A549 (cell line): ENCODE measurements at regions not wholly inside any gene's neighbourhood (a gene's known extent, or its start where the extent isn't known, plus 50 kb on each side); places are given as distances from the start of the nearest gene placed in this dataset.

Source experiments
- ATAC-seq, 2 experiments: fragments of 200-7000 bp in 1 of 2; fragments of >200 bp in 1 of 2; cut with Nextera tagmentation in 1 of 2; cut with Tn5 transposase in 1 of 2; 3 replicates each; pipeline versions ENCODE4 v1.8.0 to v1.9.1; 2018 to 2020; ENCODE audit warnings: mild to moderate bottlenecking in 1 of 2, moderate library complexity in 1 of 2
- CTCF ChIA-PET: fragments of 300-600 bp; sonication (Branson Sonifier 250); formaldehyde crosslinking; extraction: SDS; loops from one replicate; lab custom pipeline; 2021; ENCODE audit warnings: antibody characterized with exemption, inconsistent platforms; lab: Yijun Ruan, JAX
- POLR2A ChIA-PET: fragments of 350-600 bp; formaldehyde crosslinking; extraction: SDS; loops from one replicate; lab custom pipeline; 2021; ENCODE audit warnings: antibody characterized with exemption, inconsistent platforms; lab: Yijun Ruan, JAX
- DNase-seq, 2 experiments: peaks; one replicate each; pipeline versions ENCODE4 v3.0.0 to v3.0.0-alpha.2; 2011 to 2016; ENCODE audit warnings: low read depth in 1 of 2, low spot score in 1 of 2
- FAIRE-seq: peaks from 2 replicates; lab custom pipeline; 2011; peaks lifted over from hg19 to GRCh38; lab: Jason Lieb, UNC
- H3K27ac ChIP-seq, 2 experiments: fragments of >200 bp; sonication (Bioruptor Twin); formaldehyde crosslinking; 3 replicates each; pipeline ENCODE4 v1.5.1; 2016 to 2017
- H3K4me1 ChIP-seq: fragments of >200 bp; sonication (Bioruptor Twin); formaldehyde crosslinking; 3 replicates; pipeline ENCODE4 v1.6.1; 2016
- H3K4me2 ChIP-seq: fragments of >200 bp; sonication (Bioruptor Twin); formaldehyde crosslinking; 3 replicates; pipeline ENCODE4 v1.6.1; 2016
- H3K4me3 ChIP-seq: fragments of >200 bp; sonication (Bioruptor Twin); formaldehyde crosslinking; 3 replicates; pipeline ENCODE4 v1.5.1; 2016
- H3K9me3 ChIP-seq: fragments of >200 bp; sonication (Bioruptor Twin); formaldehyde crosslinking; 3 replicates; pipeline ENCODE4 v1.6.1; 2016
- BHLHE40 ChIP-seq: IDR thresholded peaks from 2 replicates; pipeline ENCODE4 v1.6.1; 2012; ENCODE audit warnings: low read depth, low read length, inconsistent platforms
- CHD4 ChIP-seq: fragments of 200-600 bp; sonication (generic); IDR thresholded peaks from 2 replicates; pipeline ENCODE4 v1.6.1; 2016; ENCODE audit warnings: antibody characterized with exemption, mild to moderate bottlenecking, borderline replicate concordance
- CTCF ChIP-seq: fragments of >200 bp; sonication (Bioruptor Twin); formaldehyde crosslinking; IDR thresholded peaks from 3 replicates; pipeline ENCODE4 v1.5.1; 2016
- FOSB ChIP-seq: fragments of 250-450 bp; sonication (Bioruptor Pico); IDR thresholded peaks from 2 replicates; pipeline ENCODE4 v1.5.0; 2020; ENCODE audit warnings: mild to moderate bottlenecking, moderate library complexity
- FOSL2 ChIP-seq, 2 experiments: fragments of 450-650 bp in 1 of 2; fragments of >200 bp in 1 of 2; sonication (Bioruptor Twin) in 1 of 2; formaldehyde crosslinking; IDR thresholded peaks; 2 replicates each; pipeline versions ENCODE4 v1.5.0 to v1.6.1; 2016 to 2020; ENCODE audit warnings: mild to moderate bottlenecking in 1 of 2, moderate library complexity in 1 of 2
- FOXS1 ChIP-seq: fragments of 250-450 bp; sonication (Bioruptor Pico); IDR thresholded peaks from 2 replicates; pipeline ENCODE4 v1.5.0; 2020; ENCODE audit warnings: mild to moderate bottlenecking, moderate library complexity
- HDAC2 ChIP-seq: fragments of 200-600 bp; sonication (generic); IDR thresholded peaks from 2 replicates; pipeline ENCODE4 v1.6.1; 2016
- HEYL ChIP-seq: fragments of 250-450 bp; sonication (Bioruptor Pico); IDR thresholded peaks from 2 replicates; pipeline ENCODE4 v1.8.0; 2021; ENCODE audit warnings: mild to moderate bottlenecking, moderate library complexity
- HOXA7 ChIP-seq: fragments of 250-450 bp; sonication (Bioruptor Pico); IDR thresholded peaks from 2 replicates; pipeline ENCODE4 v1.5.0; 2020; ENCODE audit warnings: mild to moderate bottlenecking, moderate library complexity
- JUN ChIP-seq, 2 experiments: fragments of >200 bp; sonication (Bioruptor Twin); formaldehyde crosslinking; IDR thresholded peaks; 2 replicates in 1 of 2; 3 replicates in 1 of 2; pipeline ENCODE4 v1.6.1; 2016 to 2017
- JUNB ChIP-seq: fragments of >200 bp; sonication (Bioruptor Twin); formaldehyde crosslinking; IDR thresholded peaks from 2 replicates; pipeline ENCODE4 v1.6.1; 2016
- MAFK ChIP-seq: fragments of 450-650 bp; IDR thresholded peaks from 2 replicates; pipeline ENCODE4 v1.6.1; 2014; ENCODE audit not compliant: partially characterized antibody
- MAX ChIP-seq: IDR thresholded peaks from 2 replicates; pipeline ENCODE4 v1.6.1; 2012
- POLR2A ChIP-seq: IDR thresholded peaks from 2 replicates; pipeline ENCODE4 v1.6.1; 2012; ENCODE audit warnings: mild to moderate bottlenecking, low read length
- RFX5 ChIP-seq: fragments of 450-650 bp; IDR thresholded peaks from 2 replicates; pipeline ENCODE4 v1.7.1; 2014; ENCODE audit warnings: antibody characterized with exemption, mild to moderate bottlenecking, moderate library complexity
- TFCP2L1 ChIP-seq: fragments of 250-450 bp; sonication (Bioruptor Pico); IDR thresholded peaks from 2 replicates; pipeline ENCODE4 v1.5.0; 2021; ENCODE audit warnings: mild to moderate bottlenecking
- ZNF302 ChIP-seq: fragments of 250-450 bp; sonication (Bioruptor Pico); IDR thresholded peaks from 2 replicates; pipeline ENCODE4 v1.9.0; 2021; ENCODE audit warnings: inconsistent platforms, mild to moderate bottlenecking, moderate library complexity
- WGBS: methylation state at CpG from one replicate; pipeline ENCODE4 v1.1.6; 2017; ENCODE audit errors: missing lambda C conversion rate; 5-methylcytosine and 5-hydroxymethylcytosine counted together
- TF ChIP-seq, protein P1 (sequence below): fragments of 450-650 bp; IDR thresholded peaks from 2 replicates; pipeline ENCODE4 v1.6.1; 2014; ENCODE audit warnings: antibody characterized with exemption

GRCh38 chr13:55366676-55367075 lies 1774.0 kb upstream of the PRR20A start:
- DNase-seq (no peak), FAIRE-seq (no peak), ATAC-seq (no peak)
- TF ChIP-seq, protein P1, sequence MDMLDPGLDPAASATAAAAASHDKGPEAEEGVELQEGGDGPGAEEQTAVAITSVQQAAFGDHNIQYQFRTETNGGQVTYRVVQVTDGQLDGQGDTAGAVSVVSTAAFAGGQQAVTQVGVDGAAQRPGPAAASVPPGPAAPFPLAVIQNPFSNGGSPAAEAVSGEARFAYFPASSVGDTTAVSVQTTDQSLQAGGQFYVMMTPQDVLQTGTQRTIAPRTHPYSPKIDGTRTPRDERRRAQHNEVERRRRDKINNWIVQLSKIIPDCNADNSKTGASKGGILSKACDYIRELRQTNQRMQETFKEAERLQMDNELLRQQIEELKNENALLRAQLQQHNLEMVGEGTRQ, result no peak
- no peak for TF ChIP-seq JUN (IDR thresholded peaks at IDR 0.05)
- no peak for TF ChIP-seq FOXS1
- no peak for TF ChIP-seq RFX5
- TF ChIP-seq HOXA7, result no peak
- TF ChIP-seq CTCF, result no peak
- TF ChIP-seq MAX, result no peak
- TF ChIP-seq FOSB (CRISPR knock-in tag), result no peak
- no peak for TF ChIP-seq FOSL2 (IDR thresholded peaks at IDR 0.05)
- TF ChIP-seq FOSL2 (CRISPR knock-in tag; IDR thresholded peaks at IDR 0.05), result no peak
- TF ChIP-seq HEYL (CRISPR knock-in tag), result no peak
- TF ChIP-seq JUNB, result no peak
- TF ChIP-seq TFCP2L1, result no peak
- 0% methylated on average over 3 of the region's 3 CpGs for WGBS
- Histone ChIP-seq H3K27ac (no peak overlapping the region), H3K4me3 (no peak overlapping the region), H3K4me2 (no peak overlapping the region), H3K9me3 (no peaks in the 10 kb centered on the region), H3K4me1 (no peaks in the 10 kb centered on the region)
- ChIA-PET CTCF (no interaction called here), POLR2A (no interaction called here)

DNA sequence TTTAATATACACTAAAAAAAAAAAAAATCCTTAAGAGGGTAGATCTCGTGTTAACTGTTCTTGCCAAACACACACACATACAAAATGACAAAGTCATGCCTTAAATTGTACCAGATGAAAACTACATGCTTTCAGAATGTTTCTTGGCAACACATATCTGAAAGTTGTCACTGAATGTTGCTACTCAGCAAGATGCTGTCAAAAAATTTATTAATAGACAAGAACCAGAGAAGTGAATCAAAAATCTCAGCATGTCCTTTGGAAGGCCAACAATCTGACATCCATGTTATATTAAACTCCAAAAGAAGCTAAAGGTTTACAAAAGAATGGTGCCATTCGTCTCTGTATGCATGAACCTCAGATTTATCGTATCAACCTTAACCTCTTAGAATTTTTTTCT lies 1746.2 kb upstream of the PRR20A start:
- Histone ChIP-seq H3K4me3 (no peak overlapping the region), H3K9me3 (no peaks in the 10 kb centered on the region), H3K4me2 (no peak overlapping the region), H3K4me1 (no peaks in the 10 kb centered on the region), H3K27ac (no peak overlapping the region)
- 16% methylated on average over 3 of the region's 3 CpGs for WGBS
- DNase-seq, result no peak
- FAIRE-seq, result no peak
- POLR2A ChIA-PET, result no interaction called here
- CTCF ChIA-PET, result no interaction called here
- TF ChIP-seq HDAC2 (no peak), BHLHE40 (no peak), ZNF302 (no peak)
- no peak for ATAC-seq

GRCh38 chr13:55402870-55403269 lies 1737.8 kb upstream of the PRR20A start:
- Histone ChIP-seq H3K4me1 (no peaks in the 10 kb centered on the region), H3K4me2 (no peak overlapping the region)
- WGBS, result 0% methylated on average over 1 of the region's 1 CpG
- DNase-seq, result no peak
- peak; percentile 35 for TF ChIP-seq MAFK
- TF ChIP-seq CHD4, result no peak
- TF ChIP-seq, all 56 proteins: peak for 1
- FAIRE-seq (no peak), ATAC-seq (no peak)
- Histone ChIP-seq H3K27ac (no peak overlapping the region), H3K4me3 (no peak overlapping the region), H3K9me3 (no peaks in the 10 kb centered on the region)
- POLR2A ChIA-PET, result no interaction called here
- CTCF ChIA-PET, result no interaction called here

DNA sequence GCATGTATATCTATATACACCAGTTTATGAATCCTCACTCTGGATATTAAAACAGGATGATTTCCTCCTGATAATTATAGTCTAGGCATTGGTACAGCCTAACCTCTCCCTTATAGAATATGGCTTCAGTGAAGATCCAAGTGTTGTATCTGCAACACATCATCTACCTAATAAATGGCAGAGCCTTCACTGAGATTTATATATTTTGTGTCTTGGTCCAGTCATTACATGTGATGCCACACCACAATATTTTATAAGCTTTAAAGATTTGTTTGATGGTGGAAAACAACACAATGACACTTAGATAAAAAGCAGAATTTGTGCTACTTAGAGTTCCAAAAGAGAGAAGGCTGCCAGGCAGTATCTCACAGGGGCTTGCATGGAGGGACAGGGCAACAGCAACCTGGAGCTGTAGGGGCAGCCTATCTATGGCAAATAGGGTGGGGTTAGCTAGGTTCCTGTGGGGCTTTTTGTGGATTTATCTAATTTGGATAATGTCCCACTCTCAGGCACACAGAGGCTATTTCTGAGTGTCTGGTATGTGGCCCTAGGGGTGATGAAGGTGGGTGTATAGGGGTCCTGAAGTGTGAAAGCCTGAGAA lies 1736.7 kb upstream of the PRR20A start:
- H3K9me3 ChIP-seq, result no peaks in the 10 kb centered on the region
- ATAC-seq (no peak), FAIRE-seq (no peak), DNase-seq (no peak)
- no peaks in the 10 kb centered on the region for H3K4me1 ChIP-seq
- TF ChIP-seq POLR2A, result no peak
- no peak overlapping the region for H3K4me2 ChIP-seq
- CTCF ChIA-PET, result no interaction called here
- no peak overlapping the region for H3K4me3 ChIP-seq
- H3K27ac ChIP-seq, result no peak overlapping the region
- POLR2A ChIA-PET, result no interaction called here
